GM06990 (cell line): ENCODE measurements at regions not wholly inside any gene's neighbourhood (a gene's known extent, or its start where the extent isn't known, plus 50 kb on each side); places are given as distances from the start of the nearest gene placed in this dataset.

ENCODE experiments used
- DNase-seq: peaks from one replicate; pipeline ENCODE4 v3.0.0-alpha.2; 2011; ENCODE audit not compliant: insufficient read length; ENCODE audit errors: extremely low read depth
- H3K27me3 ChIP-seq: replicated peaks from 2 replicates; pipeline ENCODE4 v1.6.0; 2011; ENCODE audit warnings: low read length; ENCODE audit not compliant: control insufficient read depth, insufficient read depth
- H3K36me3 ChIP-seq: 2 replicates; pipeline ENCODE4 v1.5.1; 2011; ENCODE audit warnings: low read length; ENCODE audit not compliant: control insufficient read depth, insufficient read depth
- H3K4me3 ChIP-seq: replicated peaks from 2 replicates; pipeline ENCODE4 v1.5.1; 2011; ENCODE audit warnings: low read depth, mild to moderate bottlenecking, control low read depth, low read length
- TF ChIP-seq, protein P1 (sequence below): IDR thresholded peaks from 2 replicates; pipeline ENCODE4 v1.5.1; 2011; ENCODE audit warnings: low read length, control low read depth, mild to moderate bottlenecking, inconsistent platforms; ENCODE audit not compliant: insufficient read depth, poor library complexity, severe bottlenecking

DNA sequence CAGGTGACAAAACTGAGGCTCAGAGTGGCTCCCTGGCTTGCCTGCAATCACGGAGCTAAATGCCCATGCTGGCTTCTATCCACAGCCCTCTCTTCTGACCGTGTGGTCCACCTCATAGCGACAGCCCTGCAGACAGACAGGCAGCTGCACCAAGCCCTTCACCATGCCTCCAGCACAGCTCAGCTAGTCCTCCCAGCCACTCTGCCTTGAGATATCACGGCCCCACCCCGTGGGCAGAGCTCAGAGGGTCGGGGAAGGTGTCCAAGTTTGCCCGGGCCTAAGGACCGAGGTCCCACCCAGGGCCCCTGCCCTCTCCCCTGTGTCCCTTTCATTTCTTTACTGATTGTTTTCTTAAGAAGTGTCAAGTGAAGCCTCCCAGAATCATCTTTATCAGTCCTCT is 128.2 kb upstream of the GLI2 start:
- H3K27me3 ChIP-seq = no peaks in the 10 kb centered on the region; the same call in 1 of the 2 replicates
- H3K4me3 ChIP-seq = no peak overlapping the region
- TF ChIP-seq, protein P1, sequence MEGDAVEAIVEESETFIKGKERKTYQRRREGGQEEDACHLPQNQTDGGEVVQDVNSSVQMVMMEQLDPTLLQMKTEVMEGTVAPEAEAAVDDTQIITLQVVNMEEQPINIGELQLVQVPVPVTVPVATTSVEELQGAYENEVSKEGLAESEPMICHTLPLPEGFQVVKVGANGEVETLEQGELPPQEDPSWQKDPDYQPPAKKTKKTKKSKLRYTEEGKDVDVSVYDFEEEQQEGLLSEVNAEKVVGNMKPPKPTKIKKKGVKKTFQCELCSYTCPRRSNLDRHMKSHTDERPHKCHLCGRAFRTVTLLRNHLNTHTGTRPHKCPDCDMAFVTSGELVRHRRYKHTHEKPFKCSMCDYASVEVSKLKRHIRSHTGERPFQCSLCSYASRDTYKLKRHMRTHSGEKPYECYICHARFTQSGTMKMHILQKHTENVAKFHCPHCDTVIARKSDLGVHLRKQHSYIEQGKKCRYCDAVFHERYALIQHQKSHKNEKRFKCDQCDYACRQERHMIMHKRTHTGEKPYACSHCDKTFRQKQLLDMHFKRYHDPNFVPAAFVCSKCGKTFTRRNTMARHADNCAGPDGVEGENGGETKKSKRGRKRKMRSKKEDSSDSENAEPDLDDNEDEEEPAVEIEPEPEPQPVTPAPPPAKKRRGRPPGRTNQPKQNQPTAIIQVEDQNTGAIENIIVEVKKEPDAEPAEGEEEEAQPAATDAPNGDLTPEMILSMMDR = no peak
- H3K36me3 ChIP-seq = no peaks in the 10 kb centered on the region
- no peak for DNase-seq

GRCh38 chr2:120607996-120608395 is 127.7 kb upstream of the GLI2 start:
- DNase-seq = no peak
- TF ChIP-seq, protein P1 = no peak
- Histone ChIP-seq H3K4me3 (no peak overlapping the region), H3K36me3 (no peaks in the 10 kb centered on the region), H3K27me3 (no peaks in the 10 kb centered on the region; the same call in 1 of the 2 replicates)

DNA sequence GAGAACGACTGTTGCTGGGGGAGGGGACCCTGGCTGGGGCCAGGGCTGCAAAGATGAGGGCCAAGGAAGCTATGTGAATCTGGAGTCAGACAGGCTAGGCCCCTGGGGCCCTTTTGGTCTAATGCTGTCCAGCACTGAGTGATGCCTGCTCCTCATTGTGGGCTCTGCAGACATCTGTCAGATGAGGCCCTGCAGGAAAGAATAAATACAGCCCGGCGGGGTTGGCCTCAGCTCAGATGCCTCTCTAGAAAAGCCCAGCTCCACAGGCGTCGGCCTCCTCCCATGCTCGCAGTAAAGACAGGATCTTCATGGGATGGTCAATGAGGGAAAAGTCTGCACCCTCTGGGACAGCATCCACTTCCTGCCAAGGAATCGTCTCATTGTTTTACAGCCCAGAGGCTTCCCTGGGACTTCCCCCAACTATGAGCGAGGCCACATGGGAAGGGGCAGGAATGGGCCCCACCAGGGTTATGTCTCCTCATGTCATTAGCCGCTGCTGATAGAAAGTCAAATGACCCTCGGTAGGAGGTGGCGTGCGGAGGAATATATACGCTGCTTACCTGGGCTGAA is 125.8 kb upstream of the GLI2 start:
- TF ChIP-seq, protein P1 = no peak
- H3K27me3 ChIP-seq = no peaks in the 10 kb centered on the region
- H3K4me3 ChIP-seq = no peak overlapping the region
- H3K36me3 ChIP-seq = no peaks in the 10 kb centered on the region
- no peak for DNase-seq

GRCh38 chr2:120611016-120611415 is 124.7 kb upstream of the GLI2 start:
- H3K27me3 ChIP-seq = no peaks in the 10 kb centered on the region
- TF ChIP-seq, protein P1 = no peak
- no peak for DNase-seq
- H3K4me3 ChIP-seq = no peak overlapping the region
- H3K36me3 ChIP-seq = no peaks in the 10 kb centered on the region

DNA sequence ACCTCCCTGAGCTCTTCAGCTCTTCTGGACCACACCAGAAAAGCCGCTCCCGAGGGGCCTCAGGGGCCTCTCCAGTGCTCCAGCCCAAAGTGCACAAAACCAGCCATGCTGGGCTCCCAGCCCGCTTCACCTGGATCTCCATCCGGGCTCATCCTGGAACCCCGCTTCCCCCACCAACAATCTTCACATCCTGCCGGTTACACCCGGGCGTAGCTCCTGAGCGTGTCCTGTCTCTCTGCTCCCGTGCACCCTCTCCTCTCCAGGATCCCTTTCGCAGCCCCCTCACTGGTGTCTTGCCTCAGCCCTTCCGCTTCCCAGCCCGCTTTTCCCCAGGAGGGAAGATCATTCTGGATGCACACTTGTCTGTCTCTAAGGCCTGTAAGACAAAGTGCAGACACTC is 123.7 kb upstream of the GLI2 start:
- TF ChIP-seq, protein P1 = no peak
- Histone ChIP-seq H3K27me3 (no peaks in the 10 kb centered on the region), H3K4me3 (no peak overlapping the region), H3K36me3 (no peaks in the 10 kb centered on the region)
- DNase-seq = no peak

GRCh38 chr2:120612471-120612870 is 123.2 kb upstream of the GLI2 start:
- H3K36me3 ChIP-seq = no peaks in the 10 kb centered on the region
- no peak for DNase-seq
- H3K4me3 ChIP-seq = no peak overlapping the region
- TF ChIP-seq, protein P1 = no peak
- no peaks in the 10 kb centered on the region for H3K27me3 ChIP-seq
